A549 (cell line): ENCODE measurements at regions not wholly inside any gene's neighbourhood (a gene's known extent, or its start where the extent isn't known, plus 50 kb on each side); places are given as distances from the start of the nearest gene placed in this dataset.
"Not testable (repeated sequence)": the region's sequence is repeated elsewhere in the genome, so short reads cannot be mapped to it uniquely, and the experiment has no call there.

ENCODE experiments used
- ATAC-seq, 2 experiments: fragments of 200-7000 bp in 1 of 2; fragments of >200 bp in 1 of 2; cut with Nextera tagmentation in 1 of 2; cut with Tn5 transposase in 1 of 2; 3 replicates each; pipeline versions ENCODE4 v1.8.0 to v1.9.1; 2018 to 2020; ENCODE audit warnings: mild to moderate bottlenecking in 1 of 2, moderate library complexity in 1 of 2
- CTCF ChIA-PET: fragments of 300-600 bp; sonication (Branson Sonifier 250); formaldehyde crosslinking; extraction: SDS; loops from one replicate; lab custom pipeline; 2021; ENCODE audit warnings: antibody characterized with exemption, inconsistent platforms; lab: Yijun Ruan, JAX
- POLR2A ChIA-PET: fragments of 350-600 bp; formaldehyde crosslinking; extraction: SDS; loops from one replicate; lab custom pipeline; 2021; ENCODE audit warnings: antibody characterized with exemption, inconsistent platforms; lab: Yijun Ruan, JAX
- DNase-seq, 2 experiments: peaks; one replicate each; pipeline versions ENCODE4 v3.0.0 to v3.0.0-alpha.2; 2011 to 2016; ENCODE audit warnings: low read depth in 1 of 2, low spot score in 1 of 2
- FAIRE-seq: peaks from 2 replicates; lab custom pipeline; 2011; peaks lifted over from hg19 to GRCh38; lab: Jason Lieb, UNC
- H3K27ac ChIP-seq, 2 experiments: fragments of >200 bp; sonication (Bioruptor Twin); formaldehyde crosslinking; 3 replicates each; pipeline ENCODE4 v1.5.1; 2016 to 2017
- H3K4me1 ChIP-seq: fragments of >200 bp; sonication (Bioruptor Twin); formaldehyde crosslinking; 3 replicates; pipeline ENCODE4 v1.6.1; 2016
- H3K4me2 ChIP-seq: fragments of >200 bp; sonication (Bioruptor Twin); formaldehyde crosslinking; 3 replicates; pipeline ENCODE4 v1.6.1; 2016
- H3K4me3 ChIP-seq: fragments of >200 bp; sonication (Bioruptor Twin); formaldehyde crosslinking; 3 replicates; pipeline ENCODE4 v1.5.1; 2016
- H3K9me3 ChIP-seq: fragments of >200 bp; sonication (Bioruptor Twin); formaldehyde crosslinking; 3 replicates; pipeline ENCODE4 v1.6.1; 2016
- CEBPB ChIP-seq, 2 experiments: fragments of >200 bp in 1 of 2; sonication (Bioruptor Twin) in 1 of 2; formaldehyde crosslinking in 1 of 2; IDR thresholded peaks; 2 replicates each; pipeline ENCODE4 v1.6.1; 2012 to 2016
- CHD4 ChIP-seq: fragments of 200-600 bp; sonication (generic); IDR thresholded peaks from 2 replicates; pipeline ENCODE4 v1.6.1; 2016; ENCODE audit warnings: antibody characterized with exemption, mild to moderate bottlenecking, borderline replicate concordance
- EP300 ChIP-seq, 2 experiments: fragments of >200 bp; sonication (Bioruptor Twin); formaldehyde crosslinking; IDR thresholded peaks; 2 replicates in 1 of 2; 3 replicates in 1 of 2; pipeline ENCODE4 v1.6.1; 2016 to 2017
- FOSL2 ChIP-seq, 2 experiments: fragments of 450-650 bp in 1 of 2; fragments of >200 bp in 1 of 2; sonication (Bioruptor Twin) in 1 of 2; formaldehyde crosslinking; IDR thresholded peaks; 2 replicates each; pipeline versions ENCODE4 v1.5.0 to v1.6.1; 2016 to 2020; ENCODE audit warnings: mild to moderate bottlenecking in 1 of 2, moderate library complexity in 1 of 2
- HEYL ChIP-seq: fragments of 250-450 bp; sonication (Bioruptor Pico); IDR thresholded peaks from 2 replicates; pipeline ENCODE4 v1.8.0; 2021; ENCODE audit warnings: mild to moderate bottlenecking, moderate library complexity
- HOXA7 ChIP-seq: fragments of 250-450 bp; sonication (Bioruptor Pico); IDR thresholded peaks from 2 replicates; pipeline ENCODE4 v1.5.0; 2020; ENCODE audit warnings: mild to moderate bottlenecking, moderate library complexity
- HOXB13 ChIP-seq: fragments of 250-450 bp; sonication (Bioruptor Pico); IDR thresholded peaks from 2 replicates; pipeline ENCODE4 v1.5.0; 2020; ENCODE audit warnings: low read depth, mild to moderate bottlenecking, moderate library complexity
- MAFK ChIP-seq: fragments of 450-650 bp; IDR thresholded peaks from 2 replicates; pipeline ENCODE4 v1.6.1; 2014; ENCODE audit not compliant: partially characterized antibody
- NPAS2 ChIP-seq: fragments of 250-450 bp; sonication (Bioruptor Pico); IDR thresholded peaks from 2 replicates; pipeline ENCODE4 v1.8.0; 2022; ENCODE audit warnings: mild to moderate bottlenecking, moderate library complexity, borderline replicate concordance
- NR3C1 ChIP-seq: fragments of >200 bp; sonication (Bioruptor Twin); formaldehyde crosslinking; IDR thresholded peaks from 3 replicates; pipeline ENCODE4 v1.6.1; 2017
- RCOR1 ChIP-seq: fragments of 150-350 bp; IDR thresholded peaks from 2 replicates; pipeline ENCODE4 v1.6.1; 2014; ENCODE audit warnings: antibody characterized with exemption, low read length, low read depth
- TP53 ChIP-seq: fragments of 250-450 bp; sonication (Bioruptor Pico); IDR thresholded peaks from 2 replicates; pipeline ENCODE4 v1.5.0; 2021; ENCODE audit warnings: mild to moderate bottlenecking, moderate library complexity
- ZNF302 ChIP-seq: fragments of 250-450 bp; sonication (Bioruptor Pico); IDR thresholded peaks from 2 replicates; pipeline ENCODE4 v1.9.0; 2021; ENCODE audit warnings: inconsistent platforms, mild to moderate bottlenecking, moderate library complexity
- ZSCAN20 ChIP-seq: fragments of 250-450 bp; sonication (Bioruptor Pico); IDR thresholded peaks from 2 replicates; pipeline ENCODE4 v1.8.0; 2022; ENCODE audit warnings: mild to moderate bottlenecking, moderate library complexity
- WGBS: methylation state at CpG from one replicate; pipeline ENCODE4 v1.1.6; 2017; ENCODE audit errors: missing lambda C conversion rate; 5-methylcytosine and 5-hydroxymethylcytosine counted together
- TF ChIP-seq, protein P1 (sequence below): IDR thresholded peaks from 2 replicates; pipeline ENCODE4 v1.6.1; 2012
- TF ChIP-seq, protein P2 (sequence below): IDR thresholded peaks from 2 replicates; pipeline ENCODE4 v1.6.1; 2012; ENCODE audit warnings: low read depth, borderline replicate concordance
- TF ChIP-seq, protein P3 (sequence below): fragments of >200 bp; sonication (Bioruptor Twin); formaldehyde crosslinking; IDR thresholded peaks from 3 replicates; pipeline ENCODE4 v1.6.1; 2016
- TF ChIP-seq, protein P4 (sequence below): fragments of 250-450 bp; sonication (Bioruptor Pico); IDR thresholded peaks from 2 replicates; pipeline ENCODE4 v1.5.0; 2021; ENCODE audit warnings: mild to moderate bottlenecking, moderate library complexity, borderline replicate concordance
- TF ChIP-seq, protein P5 (sequence below): fragments of >200 bp; sonication (Bioruptor Twin); formaldehyde crosslinking; IDR thresholded peaks from 2 replicates; pipeline ENCODE4 v1.6.1; 2016
- TF ChIP-seq, protein P6 (sequence below): fragments of 200-600 bp; sonication (generic); IDR thresholded peaks from 2 replicates; pipeline ENCODE4 v1.6.1; 2016; ENCODE audit warnings: antibody characterized with exemption, mild to moderate bottlenecking, moderate library complexity

DNA sequence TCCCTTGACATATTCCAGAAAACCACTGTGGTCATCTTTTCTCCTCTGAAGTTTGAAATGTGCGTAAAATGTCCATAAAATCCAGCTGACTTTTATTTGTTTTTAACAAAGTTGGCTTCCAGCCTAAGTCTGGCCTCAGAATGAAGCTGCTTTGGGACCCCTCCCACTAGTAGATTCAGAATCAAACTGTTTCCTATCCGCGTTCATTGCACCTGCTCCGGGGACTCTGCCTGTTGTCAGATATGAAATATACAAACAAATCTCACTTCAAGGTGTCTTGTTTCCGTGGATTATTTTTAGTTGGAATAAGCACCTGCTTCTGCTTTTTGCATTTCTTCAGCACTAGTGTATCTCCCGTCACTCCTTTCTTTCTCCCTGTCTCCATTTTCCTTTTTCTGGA lies 115.7 kb upstream of the FHL2 start (continued):
- TF ChIP-seq, protein P1, sequence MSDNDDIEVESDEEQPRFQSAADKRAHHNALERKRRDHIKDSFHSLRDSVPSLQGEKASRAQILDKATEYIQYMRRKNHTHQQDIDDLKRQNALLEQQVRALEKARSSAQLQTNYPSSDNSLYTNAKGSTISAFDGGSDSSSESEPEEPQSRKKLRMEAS, result no peak
- TF ChIP-seq NPAS2 (CRISPR knock-in tag) (no peak), FOSL2 (IDR thresholded peaks at IDR 0.05) (no peak), FOSL2 (CRISPR knock-in tag; IDR thresholded peaks at IDR 0.05) (no peak), HOXA7 (CRISPR knock-in tag) (no peak), MAFK (no peak), CEBPB (IDR thresholded peaks at IDR 0.05) (no peak)
- TF ChIP-seq, protein P2, sequence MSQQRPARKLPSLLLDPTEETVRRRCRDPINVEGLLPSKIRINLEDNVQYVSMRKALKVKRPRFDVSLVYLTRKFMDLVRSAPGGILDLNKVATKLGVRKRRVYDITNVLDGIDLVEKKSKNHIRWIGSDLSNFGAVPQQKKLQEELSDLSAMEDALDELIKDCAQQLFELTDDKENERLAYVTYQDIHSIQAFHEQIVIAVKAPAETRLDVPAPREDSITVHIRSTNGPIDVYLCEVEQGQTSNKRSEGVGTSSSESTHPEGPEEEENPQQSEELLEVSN, result no peak

DNA sequence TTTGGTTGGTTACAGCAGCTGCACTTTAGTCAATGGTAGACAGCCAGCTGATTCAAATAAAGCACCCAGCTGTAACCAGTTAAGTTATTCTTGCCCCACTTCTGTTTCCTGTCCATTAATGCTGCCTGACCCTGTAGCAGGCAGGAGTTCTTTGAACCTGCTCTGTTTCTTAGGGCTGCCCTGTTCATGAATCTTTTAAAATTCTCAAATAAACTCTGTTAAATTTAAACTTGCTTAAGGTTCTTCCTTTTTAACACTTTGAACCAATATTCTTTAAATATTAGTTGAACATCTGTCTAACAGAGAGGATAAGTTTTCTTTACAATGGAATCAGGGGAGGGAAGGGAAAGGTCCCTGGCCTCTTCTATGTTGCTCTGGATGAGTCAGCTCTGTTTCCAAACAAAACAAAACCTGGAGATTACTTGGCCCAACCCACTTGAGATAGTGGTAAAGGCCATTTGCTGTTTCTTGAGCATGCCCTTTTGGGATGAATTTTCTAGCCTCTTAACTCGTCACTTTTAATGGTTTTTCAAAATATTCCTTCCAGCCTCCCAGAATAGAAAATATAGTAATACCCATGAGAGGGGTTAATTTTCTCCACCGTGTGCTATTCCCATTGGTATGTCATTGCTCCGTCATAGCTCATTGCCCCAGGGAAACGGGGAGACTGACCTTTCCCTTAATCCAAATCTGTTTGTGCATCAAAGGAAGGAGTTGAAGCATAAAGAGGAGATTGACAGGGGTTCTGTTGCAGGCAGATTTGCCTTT lies 112.1 kb upstream of the FHL2 start:
- peak; percentile 16 to 57 for DNase-seq
- ATAC-seq, result peak; percentile 73 to 85; a peak in 5 of 6 replicates
- ChIA-PET CTCF (interaction anchor here (0.7 to 1.1 kb wide), 2 partner anchors 10 to 140 kb away, joined by 3 to 4 read pairs; no protein-coding TSS in a partner anchor), POLR2A (no interaction called here)
- Histone ChIP-seq H3K4me3 (no peak overlapping the region), H3K4me2 (peak overlapping the region; percentile 15), H3K27ac (0 out of 6 replicates have a peak overlapping the region, but pooled peaks of 1 of the 2 experiments have one; percentile 17), H3K9me3 (no peaks in the 10 kb centered on the region), H3K4me1 (peaks cover 11% of the 10 kb centered on the region)
- 42% methylated on average over 4 of the region's 4 CpGs for WGBS
- peak; percentile 11; the same call in 1 of the 2 replicates for TF ChIP-seq FOSL2 (IDR thresholded peaks at IDR 0.05)
- TF ChIP-seq FOSL2 (CRISPR knock-in tag; IDR thresholded peaks at IDR 0.05), result 0 out of 2 replicates have a peak, but pooled peaks have one; percentile 17
- no peak for TF ChIP-seq HOXA7 (CRISPR knock-in tag)
- FAIRE-seq, result no peak

DNA sequence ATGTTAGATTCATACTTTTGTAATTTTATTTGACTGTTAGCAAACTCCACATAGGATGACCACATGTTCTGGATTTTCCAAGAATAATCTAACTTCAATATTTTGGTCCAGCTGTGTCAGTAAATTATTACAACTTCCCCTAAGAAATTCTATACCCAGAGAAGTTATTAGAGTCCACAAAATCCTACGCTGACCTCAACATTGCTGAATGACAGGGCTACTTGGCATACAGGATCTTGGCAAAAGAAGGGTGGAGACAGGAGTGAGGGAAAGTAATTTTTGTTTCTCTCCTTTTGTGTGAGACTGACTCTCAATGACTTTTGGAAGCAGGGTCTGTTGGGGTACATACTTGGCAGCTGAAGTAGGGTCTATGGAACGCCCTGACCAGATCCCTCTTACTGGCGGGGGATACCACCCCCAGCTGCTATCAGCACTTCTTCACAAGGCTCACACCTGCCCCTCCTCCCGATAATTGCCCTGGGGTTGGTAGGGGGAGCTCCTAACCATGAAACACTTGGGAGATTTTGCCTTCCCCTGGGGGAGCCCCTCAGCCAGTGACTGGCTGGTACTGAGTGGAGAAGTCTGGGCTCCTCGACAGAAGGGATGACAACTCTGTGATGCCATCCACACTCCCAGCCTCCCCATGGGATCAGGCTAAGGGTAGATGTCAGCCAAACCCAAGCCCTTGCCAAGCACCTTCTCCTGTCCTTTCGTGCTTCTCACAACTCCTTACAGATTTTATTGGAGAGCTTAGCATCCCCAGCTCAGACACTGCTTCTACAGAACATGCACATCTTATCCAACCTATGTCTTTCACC lies 110.6 kb upstream of the FHL2 start:
- TF ChIP-seq, protein P3, sequence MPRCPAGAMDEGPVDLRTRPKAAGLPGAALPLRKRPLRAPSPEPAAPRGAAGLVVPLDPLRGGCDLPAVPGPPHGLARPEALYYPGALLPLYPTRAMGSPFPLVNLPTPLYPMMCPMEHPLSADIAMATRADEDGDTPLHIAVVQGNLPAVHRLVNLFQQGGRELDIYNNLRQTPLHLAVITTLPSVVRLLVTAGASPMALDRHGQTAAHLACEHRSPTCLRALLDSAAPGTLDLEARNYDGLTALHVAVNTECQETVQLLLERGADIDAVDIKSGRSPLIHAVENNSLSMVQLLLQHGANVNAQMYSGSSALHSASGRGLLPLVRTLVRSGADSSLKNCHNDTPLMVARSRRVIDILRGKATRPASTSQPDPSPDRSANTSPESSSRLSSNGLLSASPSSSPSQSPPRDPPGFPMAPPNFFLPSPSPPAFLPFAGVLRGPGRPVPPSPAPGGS, result no peak
- no peak for TF ChIP-seq NR3C1
- TF ChIP-seq RCOR1, result no peak
- TF ChIP-seq TP53, result no peak
- TF ChIP-seq HEYL, result no peak
- TF ChIP-seq CHD4, result no peak
- TF ChIP-seq ZNF302, result no peak
- TF ChIP-seq ZSCAN20 (CRISPR knock-in tag), result no peak
- TF ChIP-seq, protein P4, sequence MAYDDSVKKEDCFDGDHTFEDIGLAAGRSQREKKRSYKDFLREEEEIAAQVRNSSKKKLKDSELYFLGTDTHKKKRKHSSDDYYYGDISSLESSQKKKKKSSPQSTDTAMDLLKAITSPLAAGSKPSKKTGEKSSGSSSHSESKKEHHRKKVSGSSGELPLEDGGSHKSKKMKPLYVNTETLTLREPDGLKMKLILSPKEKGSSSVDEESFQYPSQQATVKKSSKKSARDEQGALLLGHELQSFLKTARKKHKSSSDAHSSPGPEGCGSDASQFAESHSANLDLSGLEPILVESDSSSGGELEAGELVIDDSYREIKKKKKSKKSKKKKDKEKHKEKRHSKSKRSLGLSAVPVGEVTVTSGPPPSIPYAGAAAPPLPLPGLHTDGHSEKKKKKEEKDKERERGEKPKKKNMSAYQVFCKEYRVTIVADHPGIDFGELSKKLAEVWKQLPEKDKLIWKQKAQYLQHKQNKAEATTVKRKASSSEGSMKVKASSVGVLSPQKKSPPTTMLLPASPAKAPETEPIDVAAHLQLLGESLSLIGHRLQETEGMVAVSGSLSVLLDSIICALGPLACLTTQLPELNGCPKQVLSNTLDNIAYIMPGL (CRISPR knock-in tag), result no peak
- TF ChIP-seq, protein P5, sequence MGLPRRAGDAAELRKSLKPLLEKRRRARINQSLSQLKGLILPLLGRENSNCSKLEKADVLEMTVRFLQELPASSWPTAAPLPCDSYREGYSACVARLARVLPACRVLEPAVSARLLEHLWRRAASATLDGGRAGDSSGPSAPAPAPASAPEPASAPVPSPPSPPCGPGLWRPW, result no peak
- no peak for TF ChIP-seq EP300 (IDR thresholded peaks at IDR 0.05)
- TF ChIP-seq, protein P6, sequence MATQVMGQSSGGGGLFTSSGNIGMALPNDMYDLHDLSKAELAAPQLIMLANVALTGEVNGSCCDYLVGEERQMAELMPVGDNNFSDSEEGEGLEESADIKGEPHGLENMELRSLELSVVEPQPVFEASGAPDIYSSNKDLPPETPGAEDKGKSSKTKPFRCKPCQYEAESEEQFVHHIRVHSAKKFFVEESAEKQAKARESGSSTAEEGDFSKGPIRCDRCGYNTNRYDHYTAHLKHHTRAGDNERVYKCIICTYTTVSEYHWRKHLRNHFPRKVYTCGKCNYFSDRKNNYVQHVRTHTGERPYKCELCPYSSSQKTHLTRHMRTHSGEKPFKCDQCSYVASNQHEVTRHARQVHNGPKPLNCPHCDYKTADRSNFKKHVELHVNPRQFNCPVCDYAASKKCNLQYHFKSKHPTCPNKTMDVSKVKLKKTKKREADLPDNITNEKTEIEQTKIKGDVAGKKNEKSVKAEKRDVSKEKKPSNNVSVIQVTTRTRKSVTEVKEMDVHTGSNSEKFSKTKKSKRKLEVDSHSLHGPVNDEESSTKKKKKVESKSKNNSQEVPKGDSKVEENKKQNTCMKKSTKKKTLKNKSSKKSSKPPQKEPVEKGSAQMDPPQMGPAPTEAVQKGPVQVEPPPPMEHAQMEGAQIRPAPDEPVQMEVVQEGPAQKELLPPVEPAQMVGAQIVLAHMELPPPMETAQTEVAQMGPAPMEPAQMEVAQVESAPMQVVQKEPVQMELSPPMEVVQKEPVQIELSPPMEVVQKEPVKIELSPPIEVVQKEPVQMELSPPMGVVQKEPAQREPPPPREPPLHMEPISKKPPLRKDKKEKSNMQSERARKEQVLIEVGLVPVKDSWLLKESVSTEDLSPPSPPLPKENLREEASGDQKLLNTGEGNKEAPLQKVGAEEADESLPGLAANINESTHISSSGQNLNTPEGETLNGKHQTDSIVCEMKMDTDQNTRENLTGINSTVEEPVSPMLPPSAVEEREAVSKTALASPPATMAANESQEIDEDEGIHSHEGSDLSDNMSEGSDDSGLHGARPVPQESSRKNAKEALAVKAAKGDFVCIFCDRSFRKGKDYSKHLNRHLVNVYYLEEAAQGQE, result no peak
- no peak for TF ChIP-seq HOXB13
- ATAC-seq (no peak), FAIRE-seq (no peak), DNase-seq (no peak)
- no peaks in the 10 kb centered on the region for H3K9me3 ChIP-seq
- CTCF ChIA-PET, result interaction anchor here (1.0 to 1.3 kb wide), 2 partner anchors 10 to 12 kb away, joined by 4 to 5 read pairs; no protein-coding TSS in a partner anchor
- POLR2A ChIA-PET, result no interaction called here
- 64% methylated on average over 6 of the region's 6 CpGs for WGBS
- H3K4me1 ChIP-seq, result peaks cover 11% of the 10 kb centered on the region
- no peak overlapping the region for H3K4me3 ChIP-seq
- H3K27ac ChIP-seq, result peak overlapping the region in 1 of 2 experiments; percentile 36; a peak in 1 of 6 replicates
- no peak overlapping the region for H3K4me2 ChIP-seq

DNA sequence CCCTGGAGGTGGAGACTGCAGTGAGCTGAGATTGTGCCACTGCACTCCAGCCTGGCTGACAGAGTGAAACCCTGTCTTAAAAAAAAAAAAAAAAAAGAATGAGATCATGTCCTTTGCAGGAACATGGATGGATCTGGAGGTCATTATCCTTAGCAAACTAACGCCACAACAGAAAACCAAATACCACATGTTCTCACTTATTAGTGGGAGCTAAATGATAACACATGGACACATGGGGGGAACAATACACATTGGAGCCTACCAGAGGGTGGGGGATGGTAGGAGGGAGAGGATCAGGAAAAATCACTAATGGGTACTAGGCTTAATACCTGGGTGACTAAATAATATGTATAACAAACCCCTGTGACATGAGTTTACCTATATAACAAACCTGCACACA lies 108.0 kb upstream of the FHL2 start:
- H3K4me3 ChIP-seq, DNase-seq, POLR2A ChIA-PET, H3K9me3 ChIP-seq, ATAC-seq, H3K4me2 ChIP-seq, H3K27ac ChIP-seq, FAIRE-seq: not testable (repeated sequence)
- peaks cover 11% of the 10 kb centered on the region for H3K4me1 ChIP-seq
- WGBS, result 62% methylated on average over 1 of the region's 1 CpG
- CTCF ChIA-PET, result interaction anchor here (0.7 kb wide), 1 partner anchor 105 kb away, joined by 3 read pairs; no protein-coding TSS in a partner anchor
